Mucosa of descending colon (tissue), 3 donors: ENCODE measurements at regions not wholly inside any gene's neighbourhood (a gene's known extent, or its start where the extent isn't known, plus 50 kb on each side); places are given as distances from the start of the nearest gene placed in this dataset.
"Not testable (repeated sequence)": the region's sequence is repeated elsewhere in the genome, so short reads cannot be mapped to it uniquely, and the experiment has no call there.

Experiments
- ATAC-seq: fragments of 200-7000 bp; cut with Tn5 transposase; one replicate; pipeline ENCODE4 v1.9.1; 2020; ENCODE audit warnings: mild to moderate bottlenecking, moderate library complexity
- DNase-seq, 3 donors: peaks; one replicate each; pipeline ENCODE4 v3.0.0-alpha.2; 2020
- H3K36me3 ChIP-seq: fragments of 200-600 bp; one replicate; pipeline ENCODE4 v1.8.0; 2021; ENCODE audit warnings: low read depth, mild to moderate bottlenecking
- H3K4me1 ChIP-seq: fragments of 200-600 bp; one replicate; pipeline ENCODE4 v1.8.0; 2021; ENCODE audit warnings: low read depth, mild to moderate bottlenecking
- H3K4me3 ChIP-seq: fragments of 200-600 bp; one replicate; pipeline ENCODE4 v1.8.0; 2021; ENCODE audit warnings: mild to moderate bottlenecking
- H3K9me3 ChIP-seq: fragments of 200-600 bp; one replicate; pipeline ENCODE4 v1.8.0; 2021; ENCODE audit warnings: mild to moderate bottlenecking
- intact Hi-C, 2 donors: fragments of 100-400 bp; cut with DNase I in 1 of 2; cut with micrococcal nuclease in 1 of 2; formaldehyde crosslinking; loops; one replicate each; pipeline versions ENCODE4 v1.11.0 to v1.11.1; 2022; cut with DNase I, micrococcal nuclease
- TF ChIP-seq, protein P1 (sequence below): fragments of 200-600 bp; IDR thresholded peaks from one replicate; pipeline ENCODE4 v1.8.0; 2022; ENCODE audit warnings: antibody characterized with exemption, mild to moderate bottlenecking
- donor health status: DM: no; HTN: no; CAD: no; lungs with moderate emphysema.
- donor health status: DM: no; HTN: no; CAD: no.
- donor health status: DM: no; HTN: yes; CAD: no.

DNA sequence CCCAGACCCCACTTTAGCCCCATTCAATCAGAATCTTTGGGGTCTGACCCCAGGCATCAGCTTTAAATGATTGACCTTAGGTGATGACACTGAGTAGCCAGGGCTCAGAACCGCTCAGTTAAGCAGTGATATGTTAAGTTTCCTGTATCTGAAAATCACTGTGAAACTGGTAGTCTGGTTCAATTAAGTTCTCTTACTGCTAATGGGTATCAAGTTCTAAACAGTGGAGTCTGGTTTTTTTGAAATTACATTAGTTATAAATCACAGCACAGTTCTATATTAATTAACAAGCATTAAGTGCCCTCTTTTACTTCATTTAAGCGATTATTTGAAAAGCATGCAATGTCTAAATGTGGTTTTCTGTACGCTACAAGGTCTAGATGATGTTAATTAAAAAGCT lies 117.9 kb downstream of the HAUS1 start:
- H3K4me3 ChIP-seq: no peak overlapping the region
- ATAC-seq: no peak
- no peaks in the 10 kb centered on the region for H3K36me3 ChIP-seq
- DNase-seq: no peak
- intact Hi-C loops: no loop called here
- TF ChIP-seq, protein P1, sequence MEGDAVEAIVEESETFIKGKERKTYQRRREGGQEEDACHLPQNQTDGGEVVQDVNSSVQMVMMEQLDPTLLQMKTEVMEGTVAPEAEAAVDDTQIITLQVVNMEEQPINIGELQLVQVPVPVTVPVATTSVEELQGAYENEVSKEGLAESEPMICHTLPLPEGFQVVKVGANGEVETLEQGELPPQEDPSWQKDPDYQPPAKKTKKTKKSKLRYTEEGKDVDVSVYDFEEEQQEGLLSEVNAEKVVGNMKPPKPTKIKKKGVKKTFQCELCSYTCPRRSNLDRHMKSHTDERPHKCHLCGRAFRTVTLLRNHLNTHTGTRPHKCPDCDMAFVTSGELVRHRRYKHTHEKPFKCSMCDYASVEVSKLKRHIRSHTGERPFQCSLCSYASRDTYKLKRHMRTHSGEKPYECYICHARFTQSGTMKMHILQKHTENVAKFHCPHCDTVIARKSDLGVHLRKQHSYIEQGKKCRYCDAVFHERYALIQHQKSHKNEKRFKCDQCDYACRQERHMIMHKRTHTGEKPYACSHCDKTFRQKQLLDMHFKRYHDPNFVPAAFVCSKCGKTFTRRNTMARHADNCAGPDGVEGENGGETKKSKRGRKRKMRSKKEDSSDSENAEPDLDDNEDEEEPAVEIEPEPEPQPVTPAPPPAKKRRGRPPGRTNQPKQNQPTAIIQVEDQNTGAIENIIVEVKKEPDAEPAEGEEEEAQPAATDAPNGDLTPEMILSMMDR: no peak
- H3K9me3 ChIP-seq: no peaks in the 10 kb centered on the region
- H3K4me1 ChIP-seq: no peaks in the 10 kb centered on the region

DNA sequence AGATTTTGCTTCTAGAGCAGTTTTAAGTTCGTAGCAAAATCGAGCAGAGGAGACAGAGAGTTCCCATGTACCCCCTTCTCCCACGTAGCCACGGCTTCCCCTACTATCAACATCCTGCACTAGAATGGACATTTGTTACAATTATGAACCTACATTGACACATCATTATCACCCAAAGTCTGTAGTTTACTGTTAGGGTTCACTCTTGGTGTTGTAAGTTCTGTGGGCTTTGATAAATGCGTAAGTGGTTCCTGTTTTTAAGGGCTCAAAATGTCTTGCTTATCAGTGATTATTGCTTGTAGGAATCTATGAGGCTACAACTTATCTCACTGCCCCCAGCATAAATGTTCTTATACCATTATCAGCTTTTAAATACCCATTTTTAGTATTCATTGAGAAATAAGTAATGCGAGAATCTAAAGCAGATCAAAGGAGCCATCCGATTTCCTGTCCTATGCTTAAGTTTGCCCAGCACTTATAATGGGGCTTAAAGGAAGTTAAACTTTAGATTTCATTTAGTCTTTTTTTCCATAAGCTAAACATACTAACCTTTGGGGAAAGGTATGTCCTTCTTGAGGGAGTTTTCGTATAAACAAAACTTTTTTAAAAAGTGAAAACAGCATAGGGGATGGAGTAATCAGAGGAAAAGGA lies 118.7 kb downstream of the HAUS1 start:
- ATAC-seq (no peak), DNase-seq (no peak)
- Histone ChIP-seq H3K4me3 (no peak overlapping the region), H3K9me3 (no peaks in the 10 kb centered on the region), H3K4me1 (no peaks in the 10 kb centered on the region), H3K36me3 (no peaks in the 10 kb centered on the region)
- TF ChIP-seq, protein P1: no peak
- intact Hi-C loops: no loop called here

DNA sequence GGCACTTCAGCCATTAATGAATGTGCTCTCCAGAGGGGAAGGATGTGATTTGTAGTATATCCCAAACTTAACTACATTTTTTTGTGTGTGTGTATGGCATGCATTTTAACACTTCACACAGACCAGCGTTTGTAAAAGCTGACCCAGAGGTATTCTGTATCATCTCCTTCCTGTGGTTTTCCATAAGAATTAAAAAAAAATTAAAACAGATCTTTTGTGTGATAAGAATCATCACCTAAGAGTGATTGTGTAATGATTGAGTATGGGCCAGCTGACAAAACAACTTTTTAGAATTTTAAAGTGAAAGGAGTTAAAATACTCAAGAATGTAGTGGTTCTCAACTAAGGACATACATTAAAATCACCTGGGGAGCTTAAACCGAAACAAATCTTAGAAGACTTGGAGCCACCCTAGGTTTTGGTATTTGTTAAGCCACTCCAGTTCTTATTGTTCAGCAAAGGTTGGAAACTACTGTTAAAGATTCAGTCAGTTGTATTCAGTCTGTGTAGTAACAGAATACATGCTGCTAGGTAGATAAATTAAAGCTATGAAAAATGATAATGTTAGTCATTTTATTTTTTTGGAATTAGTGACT lies 120.1 kb downstream of the HAUS1 start:
- H3K36me3 ChIP-seq: no peaks in the 10 kb centered on the region
- H3K4me3 ChIP-seq: no peak overlapping the region

DNA sequence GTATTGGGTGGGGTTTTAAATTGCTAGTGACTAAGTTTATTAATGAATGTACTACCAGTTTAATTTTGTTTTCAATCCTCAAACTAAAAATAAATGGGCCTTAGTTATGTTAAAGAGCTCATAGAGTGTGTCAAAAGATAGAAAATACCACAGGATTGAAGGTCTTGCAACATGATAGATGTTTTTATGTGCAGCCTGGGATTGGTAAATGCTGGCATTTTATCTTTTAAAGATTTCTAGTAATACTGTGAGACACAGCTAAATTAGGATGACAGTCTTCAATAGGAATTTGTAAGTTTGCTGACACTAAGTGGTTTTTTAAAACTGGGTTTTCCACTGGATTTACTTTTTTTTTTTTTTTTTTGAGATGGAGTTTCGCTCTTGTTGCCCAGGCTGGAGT lies 122.3 kb downstream of the HAUS1 start:
- DNase-seq: no peak
- no peaks in the 10 kb centered on the region for H3K36me3 ChIP-seq
- TF ChIP-seq, protein P1: no peak
- H3K4me3 ChIP-seq: no peak overlapping the region
- intact Hi-C loops: no loop called here
- ATAC-seq: no peak
- H3K9me3 ChIP-seq: no peaks in the 10 kb centered on the region
- no peaks in the 10 kb centered on the region for H3K4me1 ChIP-seq

More for the DNA sequence above, 120.1 kb downstream of the HAUS1 start:
- ATAC-seq (no peak), DNase-seq (no peak)
- intact Hi-C loops: no loop called here
- H3K9me3 ChIP-seq: no peaks in the 10 kb centered on the region
- TF ChIP-seq, protein P1: no peak
- no peaks in the 10 kb centered on the region for H3K4me1 ChIP-seq

DNA sequence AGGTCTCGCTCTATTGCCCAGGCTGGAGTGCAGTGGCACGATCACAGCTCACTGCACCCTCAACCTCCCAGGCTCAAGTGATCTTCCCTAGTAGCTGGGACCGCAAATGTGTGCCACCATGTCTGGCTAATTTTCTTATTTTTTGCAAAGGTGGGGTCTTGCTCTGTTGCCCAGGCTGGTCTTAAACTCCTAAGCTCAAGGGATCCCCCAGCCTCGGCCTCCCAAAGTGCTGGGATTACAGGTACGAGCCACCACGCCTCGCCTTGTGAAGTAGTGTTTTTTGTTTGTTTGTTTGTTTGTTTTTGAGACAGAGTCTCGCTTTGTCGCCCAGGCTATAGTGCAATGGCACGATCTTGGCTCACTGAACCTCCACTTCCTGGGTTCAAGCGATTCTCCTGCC lies 125.5 kb downstream of the HAUS1 start:
- DNase-seq, intact Hi-C loops, H3K36me3 ChIP-seq, H3K4me3 ChIP-seq, ATAC-seq, H3K4me1 ChIP-seq, H3K9me3 ChIP-seq: not testable (repeated sequence)

DNA sequence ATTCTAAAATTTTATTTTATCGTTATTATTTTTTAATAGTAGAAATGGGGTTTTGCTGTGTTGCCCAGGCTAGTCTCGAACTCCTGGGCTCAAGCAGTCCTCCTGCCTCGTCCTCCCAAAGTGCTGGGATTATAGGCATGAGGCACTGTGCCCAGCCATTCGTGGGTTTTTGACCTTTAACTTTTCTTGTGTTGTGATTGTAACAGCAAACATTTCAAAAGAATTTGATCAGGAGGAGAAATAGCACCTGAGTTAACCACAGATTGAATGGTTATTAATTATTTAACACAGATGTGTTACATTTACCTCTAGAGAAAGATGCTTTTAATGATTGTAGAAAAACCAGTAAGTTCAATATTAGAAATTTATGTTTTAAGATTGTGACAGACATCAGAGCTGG lies 132.0 kb downstream of the HAUS1 start:
- TF ChIP-seq, protein P1: no peak
- DNase-seq: no peak
- no peak for ATAC-seq

More for the DNA sequence above, 132.0 kb downstream of the HAUS1 start:
- Histone ChIP-seq H3K36me3 (no peaks in the 10 kb centered on the region), H3K4me3 (no peak overlapping the region), H3K4me1 (no peaks in the 10 kb centered on the region), H3K9me3 (no peaks in the 10 kb centered on the region)
- intact Hi-C loops: no loop called here
